ENCODE measurements at regions not wholly inside any gene's neighbourhood (a gene's known extent, or its start where the extent isn't known, plus 50 kb on each side); places are given as distances from the start of the nearest gene placed in this dataset.

DNA sequence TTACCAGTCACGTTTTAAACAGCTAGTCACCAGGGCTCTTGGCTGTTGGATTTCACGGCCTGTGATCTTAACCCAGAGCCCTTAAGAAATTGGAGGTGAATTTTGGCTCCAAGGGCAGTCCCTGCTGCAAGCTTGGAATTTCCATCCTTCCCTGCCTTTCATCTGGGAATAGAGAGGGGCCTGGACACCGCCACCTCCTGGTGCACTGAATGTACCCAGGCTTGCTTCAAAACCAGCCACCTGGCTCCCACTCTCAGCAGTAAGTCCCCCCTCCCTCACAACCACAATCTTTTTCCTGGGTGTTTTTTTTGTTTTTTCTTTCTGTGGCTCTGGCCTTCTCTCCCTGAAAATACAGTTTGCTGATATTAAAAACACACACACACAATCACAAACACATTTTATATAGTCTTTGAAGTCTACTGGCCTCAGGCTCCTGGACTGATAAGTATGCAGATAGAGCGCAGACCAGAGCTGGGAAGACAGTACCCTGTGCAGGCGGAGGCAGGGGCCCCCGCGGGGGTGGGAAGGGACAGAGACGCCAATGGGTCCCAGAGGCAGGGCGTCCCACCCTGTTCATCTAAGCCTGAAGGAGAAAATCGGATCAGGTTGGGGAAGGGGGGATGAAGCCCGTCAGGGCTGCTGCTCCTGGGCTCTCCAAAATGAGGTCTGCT, 65.8 kb upstream of the IGSF21 start:
- H3K4me1 Mint-ChIP-seq (ENCODE audit: low read depth): no peaks in the 10 kb centered on the region
- no peak overlapping the region for H3K4me3 Mint-ChIP-seq
- no peak overlapping the region for H3K27ac Mint-ChIP-seq
- intact Hi-C loops (cut with micrococcal nuclease): no loop called here
- no peaks in the 10 kb centered on the region for H3K9me3 Mint-ChIP-seq
- no peaks in the 10 kb centered on the region for H3K36me3 Mint-ChIP-seq (ENCODE audit: low read depth)
- peaks cover 2% of the 10 kb centered on the region for H3K27me3 Mint-ChIP-seq

DNA sequence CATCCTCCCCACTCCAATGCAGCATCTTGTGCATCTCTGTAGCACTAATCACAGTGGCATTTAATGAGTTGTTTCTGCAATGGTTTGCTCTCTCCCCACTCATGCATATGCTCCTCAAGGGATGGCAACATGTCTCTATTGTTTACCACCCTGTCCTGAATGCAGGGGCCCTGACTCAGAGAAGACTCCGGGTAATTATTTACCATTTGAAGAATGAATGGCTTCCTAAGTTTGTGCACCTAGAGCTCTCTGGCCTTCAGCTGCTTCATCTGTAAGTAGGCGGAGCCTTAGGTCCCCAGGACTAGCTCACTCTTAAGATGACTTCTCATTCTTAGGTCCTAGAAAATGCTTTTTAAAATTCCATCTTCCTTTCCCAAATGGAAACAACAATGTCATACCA, 63.7 kb upstream of the IGSF21 start:
- no peak overlapping the region for H3K4me3 Mint-ChIP-seq
- H3K4me1 Mint-ChIP-seq (ENCODE audit: low read depth): no peaks in the 10 kb centered on the region
- intact Hi-C loops (cut with micrococcal nuclease): no loop called here

DNA sequence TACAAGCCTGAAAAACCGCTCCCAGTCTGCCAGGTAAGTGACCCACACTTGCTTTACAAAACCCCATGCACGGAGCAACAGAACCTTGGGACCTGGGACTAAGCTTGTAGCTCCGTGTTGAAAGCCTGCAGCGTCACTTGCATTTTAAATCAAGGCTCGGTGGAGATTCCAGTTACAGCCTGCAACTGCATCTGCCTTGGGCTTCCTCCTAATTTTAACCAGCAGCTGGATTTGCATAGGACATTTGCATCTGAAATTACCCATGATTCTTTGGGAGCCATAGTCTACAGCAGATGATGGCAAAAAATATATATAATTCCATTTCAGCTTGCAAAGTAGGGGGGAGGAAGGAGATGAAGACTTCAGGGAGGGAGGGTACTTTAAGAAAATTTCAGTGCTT, 62.4 kb upstream of the IGSF21 start:
- Mint-ChIP-seq H3K4me3 (no peak overlapping the region), H3K9me3 (peaks cover 10% of the 10 kb centered on the region), H3K36me3 (ENCODE audit: low read depth) (no peaks in the 10 kb centered on the region), H3K27me3 (peaks cover 2% of the 10 kb centered on the region), H3K27ac (no peak overlapping the region), H3K4me1 (ENCODE audit: low read depth) (no peaks in the 10 kb centered on the region)
- intact Hi-C loops (cut with micrococcal nuclease): no loop called here

More for the DNA sequence above, 63.7 kb upstream of the IGSF21 start:
- H3K27me3 Mint-ChIP-seq: peaks cover 2% of the 10 kb centered on the region
- H3K27ac Mint-ChIP-seq: no peak overlapping the region
- H3K9me3 Mint-ChIP-seq: peaks cover under 1% of the 10 kb centered on the region
- no peaks in the 10 kb centered on the region for H3K36me3 Mint-ChIP-seq (ENCODE audit: low read depth)

DNA sequence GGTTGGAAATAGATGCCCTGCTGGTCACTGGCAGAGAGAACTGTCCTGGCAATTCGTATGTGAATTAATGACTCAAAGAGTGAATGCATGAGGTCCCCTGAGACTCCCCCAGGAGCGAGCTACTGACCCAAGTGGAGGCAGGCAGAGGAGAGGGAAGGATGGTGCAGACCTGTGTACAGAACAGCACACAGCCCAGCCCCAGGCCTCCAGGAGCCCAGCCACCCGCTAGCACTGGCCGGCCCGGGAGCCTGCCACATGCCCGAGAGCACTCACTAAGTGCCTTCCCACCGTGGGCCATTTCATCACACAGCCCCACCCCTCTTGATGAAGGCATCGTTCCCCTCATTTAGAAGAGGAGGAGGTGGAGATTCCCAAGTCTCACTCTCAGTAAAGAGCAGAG, 62.0 kb upstream of the IGSF21 start:
- Mint-ChIP-seq H3K4me1 (ENCODE audit: low read depth) (no peaks in the 10 kb centered on the region), H3K36me3 (ENCODE audit: low read depth) (no peaks in the 10 kb centered on the region), H3K27ac (no peak overlapping the region), H3K4me3 (no peak overlapping the region), H3K27me3 (peaks cover 2% of the 10 kb centered on the region), H3K9me3 (peaks cover 10% of the 10 kb centered on the region)
- intact Hi-C loops (cut with micrococcal nuclease): no loop called here

- H3K9me3 Mint-ChIP-seq: peaks cover 10% of the 10 kb centered on the region
- H3K4me1 Mint-ChIP-seq (ENCODE audit: low read depth): no peaks in the 10 kb centered on the region
- H3K4me3 Mint-ChIP-seq: no peak overlapping the region
- no peak overlapping the region for H3K27ac Mint-ChIP-seq
- no peaks in the 10 kb centered on the region for H3K36me3 Mint-ChIP-seq (ENCODE audit: low read depth)
- H3K27me3 Mint-ChIP-seq: peaks cover 2% of the 10 kb centered on the region
- intact Hi-C loops (cut with micrococcal nuclease): no loop called here
Observed at GRCh38 chr1:18047122-18047521, 60.5 kb upstream of the IGSF21 start.

DNA sequence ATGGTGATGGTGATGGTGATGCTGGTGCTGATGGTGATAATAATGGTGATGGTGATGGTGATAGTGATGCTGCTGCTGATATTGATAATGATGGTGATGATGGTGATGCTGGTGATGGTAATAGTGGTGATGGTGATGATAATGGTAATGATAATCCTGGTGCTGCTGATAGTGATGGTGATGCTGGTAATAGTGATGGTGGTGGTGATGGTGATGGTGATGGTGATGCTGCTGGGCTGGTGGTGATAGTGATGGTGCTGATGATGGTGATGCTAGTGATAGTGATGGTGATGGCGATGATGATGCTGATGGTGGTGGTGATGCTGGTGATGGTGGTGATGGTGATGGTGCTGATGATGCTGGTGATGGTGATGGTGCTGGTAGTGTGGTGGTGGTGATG, 58.4 kb upstream of the IGSF21 start:
- no peaks in the 10 kb centered on the region for H3K36me3 Mint-ChIP-seq (ENCODE audit: low read depth)
- no peak overlapping the region for H3K4me3 Mint-ChIP-seq
- peaks cover 2% of the 10 kb centered on the region for H3K27me3 Mint-ChIP-seq
- H3K27ac Mint-ChIP-seq: no peak overlapping the region
- intact Hi-C loops (cut with micrococcal nuclease): no loop called here
- no peaks in the 10 kb centered on the region for H3K4me1 Mint-ChIP-seq (ENCODE audit: low read depth)
- H3K9me3 Mint-ChIP-seq: peaks cover 10% of the 10 kb centered on the region

GRCh38 chr1:18052671-18053070, 54.9 kb upstream of the IGSF21 start:
- intact Hi-C loops (cut with micrococcal nuclease): no loop called here
- no peak overlapping the region for H3K27ac Mint-ChIP-seq
- H3K9me3 Mint-ChIP-seq: peaks cover 10% of the 10 kb centered on the region
- no peak overlapping the region for H3K4me3 Mint-ChIP-seq
- H3K4me1 Mint-ChIP-seq (ENCODE audit: low read depth): no peaks in the 10 kb centered on the region
- no peaks in the 10 kb centered on the region for H3K27me3 Mint-ChIP-seq
- no peaks in the 10 kb centered on the region for H3K36me3 Mint-ChIP-seq (ENCODE audit: low read depth)

DNA sequence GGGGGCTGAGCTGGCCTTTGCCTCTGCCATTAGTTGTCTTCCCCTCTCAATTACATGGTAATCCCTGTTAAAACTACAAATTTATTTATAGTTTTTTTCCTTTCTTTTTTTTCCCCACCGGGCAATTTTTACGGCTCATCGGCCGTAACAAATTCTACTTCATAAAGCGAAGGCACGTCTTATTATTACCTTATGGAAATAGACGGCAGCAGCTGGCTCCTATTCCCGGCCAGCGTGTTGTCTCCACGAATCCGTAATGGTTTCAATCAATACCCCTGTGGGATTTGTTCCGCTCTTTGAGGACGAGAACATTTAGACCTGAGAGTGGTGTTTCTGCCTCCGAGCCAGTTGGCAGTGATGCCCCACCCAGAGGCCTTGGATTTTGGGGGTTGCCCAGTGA, 52.4 kb upstream of the IGSF21 start:
- Mint-ChIP-seq H3K4me3 (no peak overlapping the region), H3K4me1 (ENCODE audit: low read depth) (no peaks in the 10 kb centered on the region), H3K27me3 (peaks cover 1% of the 10 kb centered on the region), H3K9me3 (no peaks in the 10 kb centered on the region), H3K27ac (no peak overlapping the region), H3K36me3 (ENCODE audit: low read depth) (no peaks in the 10 kb centered on the region)
- intact Hi-C loops (cut with micrococcal nuclease): no loop called here

DNA sequence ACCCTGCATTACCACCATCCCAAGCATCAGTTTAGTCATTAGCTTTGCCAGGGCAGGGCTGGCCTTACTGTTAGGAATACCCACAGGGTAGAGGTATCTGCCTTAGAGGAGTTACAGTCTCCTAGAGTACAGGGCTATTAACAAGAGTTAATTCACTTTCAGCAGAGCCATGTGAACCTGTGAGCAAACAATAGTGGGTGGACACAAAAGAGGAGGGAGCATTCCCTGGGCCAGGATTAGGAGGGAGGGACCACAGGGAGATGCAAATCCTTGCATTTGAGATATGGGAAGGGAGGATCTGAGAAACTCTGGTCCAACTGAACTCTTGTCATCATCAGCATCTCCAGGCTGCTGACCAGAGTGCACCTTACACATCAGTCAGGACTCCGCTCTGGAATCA, 51.1 kb upstream of the IGSF21 start:
- H3K4me3 Mint-ChIP-seq: no peak overlapping the region
- H3K27me3 Mint-ChIP-seq: peaks cover 1% of the 10 kb centered on the region
- H3K9me3 Mint-ChIP-seq: peaks cover 2% of the 10 kb centered on the region
- H3K27ac Mint-ChIP-seq: no peak overlapping the region
- H3K4me1 Mint-ChIP-seq (ENCODE audit: low read depth): no peaks in the 10 kb centered on the region
- intact Hi-C loops (cut with micrococcal nuclease): no loop called here
- H3K36me3 Mint-ChIP-seq (ENCODE audit: low read depth): no peaks in the 10 kb centered on the region

- Mint-ChIP-seq H3K9me3 (peaks cover 13% of the 10 kb centered on the region), H3K4me3 (no peak overlapping the region), H3K4me1 (ENCODE audit: low read depth) (no peaks in the 10 kb centered on the region), H3K27ac (no peak overlapping the region), H3K27me3 (peaks cover 1% of the 10 kb centered on the region), H3K36me3 (ENCODE audit: low read depth) (no peaks in the 10 kb centered on the region)
- intact Hi-C loops (cut with micrococcal nuclease): no loop called here
Observed at GRCh38 chr1:18057623-18058022, 50.0 kb upstream of the IGSF21 start.
